HG03457 (cell line): ENCODE measurements at regions not wholly inside any gene's neighbourhood (a gene's known extent, or its start where the extent isn't known, plus 50 kb on each side); places are given as distances from the start of the nearest gene placed in this dataset.

ENCODE experiments used
- ATAC-seq: cut with Tn5 transposase; IDR thresholded peaks from one replicate; pipeline ENCODE4 v1.9.1; 2021; ENCODE audit warnings: moderate number of reproducible peaks; ENCODE audit not compliant: unreplicated experiment

DNA sequence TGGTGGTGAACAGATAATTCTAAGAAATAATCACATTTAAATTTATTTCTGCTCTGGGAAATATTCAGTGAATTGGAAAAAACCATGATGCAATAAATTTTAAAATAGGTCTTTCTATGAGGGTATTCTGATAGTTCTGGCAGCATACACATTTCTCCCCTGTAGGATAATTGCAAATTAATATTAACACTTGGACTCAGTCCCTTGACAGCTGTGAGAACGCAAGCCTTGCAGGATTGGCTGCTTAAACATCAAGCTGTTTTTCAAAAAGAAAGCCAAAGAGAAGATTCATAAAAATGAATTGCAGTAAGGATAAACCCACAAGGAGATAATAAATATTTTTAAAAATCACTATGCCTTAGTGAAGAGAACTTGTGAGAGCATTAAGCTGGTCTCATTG lies 180.0 kb downstream of the MTRR start:
- ATAC-seq = no peak

DNA sequence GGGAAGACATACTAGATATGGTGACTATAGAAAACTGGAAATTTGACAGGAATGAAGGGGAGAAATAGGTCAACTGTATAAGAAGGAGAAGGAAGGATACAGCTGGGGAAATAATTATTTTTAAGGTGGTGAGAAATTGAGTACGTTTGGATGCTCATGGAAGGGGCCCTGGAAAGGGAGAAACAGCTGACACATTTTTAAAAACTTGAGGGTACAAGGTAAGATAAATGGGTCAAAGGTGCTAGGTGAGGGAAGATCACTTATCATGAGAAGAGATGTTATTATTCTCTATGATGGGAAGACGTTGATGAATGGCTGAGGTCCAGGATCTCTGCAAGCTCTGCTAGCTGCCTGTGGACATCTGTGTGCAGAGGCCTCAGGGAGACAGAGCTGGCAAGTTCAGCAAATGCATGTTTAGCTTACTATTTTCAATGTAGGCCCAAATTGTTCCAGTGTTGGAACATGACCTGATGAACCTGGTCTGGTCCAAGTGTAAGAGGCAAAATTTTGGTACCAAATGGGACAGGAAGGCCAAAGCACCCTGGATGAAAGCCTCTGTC lies 181.7 kb downstream of the MTRR start:
- ATAC-seq = no peak

GRCh38 chr5:8053270-8053669 lies 184.3 kb downstream of the MTRR start:
- ATAC-seq = no peak

DNA sequence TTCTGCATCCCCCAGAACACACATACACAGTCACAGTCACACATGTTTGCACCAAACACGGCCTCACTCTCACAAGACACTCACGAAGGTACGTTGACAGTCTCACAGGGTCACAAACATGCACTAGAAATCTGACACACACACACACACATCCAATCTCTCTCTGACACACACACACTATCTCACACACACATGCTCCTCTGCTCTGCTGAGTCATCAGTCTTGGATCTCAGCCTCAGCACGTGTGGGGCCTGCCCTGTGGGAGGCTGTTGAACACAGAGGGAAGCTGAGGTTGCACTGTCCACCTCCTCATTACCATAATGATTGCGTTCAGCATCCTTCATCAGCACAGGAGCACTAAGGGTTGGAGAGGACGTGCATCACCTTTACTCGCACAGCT lies 188.8 kb downstream of the MTRR start:
- ATAC-seq = no peak

GRCh38 chr5:8058616-8059190 lies 189.8 kb downstream of the MTRR start:
- no peak for ATAC-seq

GRCh38 chr5:8059337-8059736 lies 190.4 kb downstream of the MTRR start:
- ATAC-seq = no peak

DNA sequence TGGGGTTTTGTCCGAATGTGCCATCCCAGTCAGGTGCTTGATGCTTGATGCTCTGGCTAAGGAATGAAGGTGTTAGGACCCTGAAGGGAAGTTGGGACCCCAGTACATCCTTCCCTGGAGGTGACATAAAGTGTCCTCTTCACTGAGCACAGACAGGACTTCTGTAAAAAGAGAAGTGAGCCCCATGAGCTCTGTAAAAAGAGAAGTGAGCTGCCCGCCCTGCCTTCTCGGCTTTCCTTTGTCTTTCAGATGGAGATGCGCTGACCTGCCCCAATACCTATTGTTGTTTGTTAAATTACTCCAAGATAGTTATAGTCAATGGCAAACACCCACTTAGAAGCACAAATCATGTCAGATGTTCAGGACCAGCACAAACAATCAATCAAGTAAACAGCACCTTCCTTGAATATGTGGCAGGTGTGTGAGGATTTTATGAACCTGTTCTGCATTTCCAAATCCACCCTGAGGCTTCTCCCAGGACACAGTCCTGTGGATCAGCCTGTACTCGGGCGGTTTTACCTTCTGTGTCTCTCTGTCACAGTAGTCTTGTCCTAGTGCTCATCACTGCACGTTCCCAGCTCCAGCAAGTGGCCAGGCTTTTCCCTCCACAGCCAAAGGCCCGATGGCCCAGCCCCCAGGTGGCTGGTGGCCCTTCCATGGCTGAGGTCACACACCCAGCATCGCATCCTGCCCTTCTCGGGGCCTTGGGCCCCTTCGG lies 191.4 kb downstream of the MTRR start:
- ATAC-seq = no peak

GRCh38 chr5:8060953-8061429 lies 192.0 kb downstream of the MTRR start:
- ATAC-seq = no peak

DNA sequence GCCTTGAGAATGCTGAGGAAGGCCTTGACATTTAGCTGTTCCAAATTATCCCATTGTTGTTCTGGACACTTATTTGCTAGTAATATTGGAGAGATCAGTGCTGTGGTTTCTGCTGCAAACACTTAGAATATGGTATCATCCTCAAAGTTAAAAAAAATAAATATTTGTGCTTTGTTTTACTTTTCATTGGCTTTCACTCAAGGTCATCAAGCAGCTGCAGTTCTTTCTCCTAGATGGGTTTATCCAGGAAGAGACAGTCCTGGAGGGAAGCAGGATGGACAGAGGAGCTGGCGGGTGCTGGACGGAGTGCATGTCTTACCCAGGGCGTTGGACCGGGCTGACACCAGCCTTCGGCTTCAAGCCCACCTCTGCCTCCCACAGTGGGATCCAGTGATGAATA lies 193.6 kb downstream of the MTRR start:
- ATAC-seq = no peak

DNA sequence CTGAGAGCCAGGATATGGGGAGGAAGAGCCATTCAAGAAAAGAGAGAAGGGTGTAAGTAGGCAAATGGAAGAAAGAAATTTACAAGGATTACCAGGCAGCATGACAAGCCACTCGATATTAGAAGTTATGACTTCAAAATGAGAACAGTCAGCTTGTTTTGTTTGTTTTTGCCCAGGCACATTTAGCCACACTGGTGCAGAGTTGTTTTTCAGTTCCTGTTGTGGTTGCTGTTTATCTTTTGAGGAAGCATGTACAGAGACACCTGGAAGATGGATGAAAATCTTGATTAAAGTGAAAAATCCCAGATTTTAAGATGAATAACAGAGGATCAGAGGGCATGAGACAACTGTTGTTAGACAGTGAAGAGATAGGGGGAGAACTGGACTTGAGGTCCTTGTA lies 199.1 kb downstream of the MTRR start:
- ATAC-seq = no peak

DNA sequence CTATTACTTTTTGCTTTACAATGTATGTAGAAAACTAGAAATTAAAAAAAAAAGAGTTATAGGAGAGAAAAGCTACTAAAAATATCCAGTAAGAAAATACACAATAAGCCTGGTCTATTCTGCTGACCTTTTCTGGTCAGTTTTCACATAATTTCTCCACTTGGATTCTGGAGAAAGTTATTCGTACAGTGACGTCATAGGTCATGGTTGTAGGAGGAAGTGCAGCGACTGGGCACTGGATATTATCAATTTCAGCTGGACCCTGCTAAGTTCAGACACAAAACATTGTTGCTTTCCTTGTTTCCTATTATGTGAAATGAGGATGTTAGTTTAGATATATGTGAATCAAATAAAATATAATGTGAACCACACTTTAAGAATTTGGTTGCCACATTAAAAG lies 201.2 kb downstream of the MTRR start:
- no peak for ATAC-seq

GRCh38 chr5:8079056-8079455 lies 210.1 kb downstream of the MTRR start:
- no peak for ATAC-seq

- ATAC-seq = no peak
These were observed 212.2 kb downstream of the MTRR start for GRCh38 chr5:8081179-8081578.

DNA sequence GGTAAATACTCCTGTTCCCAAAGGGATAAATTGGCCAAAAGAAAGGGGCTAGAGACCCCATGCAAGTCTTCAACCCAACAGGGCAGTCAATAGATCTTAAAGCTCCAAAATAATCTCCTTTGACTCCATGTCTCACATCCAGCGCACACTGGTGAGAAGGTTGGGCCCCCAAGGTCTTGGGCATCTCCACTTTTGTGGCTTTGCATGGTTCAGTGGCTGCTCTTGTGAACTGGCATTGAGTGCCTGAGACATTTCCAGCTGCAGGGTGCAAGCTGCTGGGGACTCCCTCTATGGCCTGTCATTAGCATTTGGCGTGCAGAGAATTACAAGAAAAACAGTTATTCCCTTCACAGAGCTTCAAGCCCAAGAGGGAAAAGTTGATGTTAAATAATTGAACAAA lies 224.7 kb downstream of the MTRR start:
- ATAC-seq = no peak

DNA sequence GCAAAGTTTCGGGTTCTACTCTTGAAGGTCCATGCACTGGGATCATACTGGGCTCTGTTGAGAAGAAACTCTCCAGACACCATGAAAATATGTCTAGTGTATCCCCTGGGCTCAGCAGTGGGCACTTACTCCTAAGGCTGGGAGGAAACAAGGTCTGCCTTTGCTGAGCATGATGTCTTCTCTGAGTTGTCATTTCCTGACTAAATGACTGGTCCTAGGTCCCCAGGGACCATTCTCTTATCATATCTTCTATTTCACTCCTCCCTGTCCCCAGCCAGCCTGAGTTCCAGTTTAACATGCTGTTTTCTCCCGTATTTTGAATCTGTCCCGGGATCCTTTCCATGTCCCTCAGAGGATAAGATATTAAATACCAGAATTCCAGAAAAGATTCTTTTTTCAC lies 225.4 kb downstream of the MTRR start:
- ATAC-seq = no peak

DNA sequence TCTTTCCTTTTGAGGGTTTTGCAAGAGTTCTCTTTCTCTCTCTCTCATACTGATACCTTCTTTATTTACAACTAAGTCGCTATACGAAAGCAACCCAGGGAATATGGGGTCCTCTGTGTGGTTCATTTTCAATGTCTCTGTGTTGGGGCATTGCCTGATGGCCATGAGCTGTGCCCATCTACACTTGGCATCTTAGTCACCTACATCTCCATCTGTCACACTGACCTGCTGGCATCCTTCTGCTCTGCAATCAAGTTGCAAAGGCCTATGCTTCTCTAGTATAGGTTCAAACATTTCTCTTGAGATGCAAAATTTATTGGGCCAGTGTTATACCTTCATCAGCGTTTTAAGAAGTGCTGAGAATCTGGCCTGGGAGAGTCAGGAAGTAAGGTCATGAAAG lies 228.2 kb downstream of the MTRR start:
- ATAC-seq = no peak

GRCh38 chr5:8098081-8098480 lies 229.1 kb downstream of the MTRR start:
- no peak for ATAC-seq

- no peak for ATAC-seq
These were observed 233.8 kb downstream of the MTRR start for GRCh38 chr5:8102714-8103113.

DNA sequence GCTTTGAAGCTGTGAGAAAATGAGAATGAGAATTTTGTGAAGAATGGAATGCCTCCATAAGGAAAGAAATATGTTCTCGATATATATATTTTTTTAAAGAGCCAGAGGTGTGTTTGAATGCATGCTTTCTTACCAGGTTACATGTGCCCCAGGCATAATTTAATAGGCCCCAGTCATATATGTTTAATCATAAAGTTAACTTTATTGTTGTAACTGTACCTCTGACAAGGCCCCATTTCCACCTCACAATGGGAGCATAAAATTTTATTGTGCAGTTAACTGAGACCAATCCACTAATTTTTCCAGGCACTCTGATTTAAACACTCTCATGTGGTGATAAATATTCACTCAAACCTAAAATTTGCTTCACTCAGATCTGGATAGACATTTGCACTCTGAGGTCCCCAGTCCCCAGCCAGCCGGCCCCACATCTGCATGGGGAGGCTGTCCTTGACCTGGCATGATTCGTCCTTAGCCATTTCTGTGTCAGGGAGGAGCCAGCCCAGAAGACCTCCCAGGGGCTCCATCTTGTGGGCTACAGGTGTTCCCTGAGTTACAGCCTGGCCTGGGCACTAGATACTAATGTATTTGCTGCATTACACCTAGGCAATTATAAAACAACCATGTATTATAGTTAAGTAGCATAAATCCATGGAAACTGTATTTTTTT lies 245.8 kb downstream of the MTRR start:
- ATAC-seq = no peak

DNA sequence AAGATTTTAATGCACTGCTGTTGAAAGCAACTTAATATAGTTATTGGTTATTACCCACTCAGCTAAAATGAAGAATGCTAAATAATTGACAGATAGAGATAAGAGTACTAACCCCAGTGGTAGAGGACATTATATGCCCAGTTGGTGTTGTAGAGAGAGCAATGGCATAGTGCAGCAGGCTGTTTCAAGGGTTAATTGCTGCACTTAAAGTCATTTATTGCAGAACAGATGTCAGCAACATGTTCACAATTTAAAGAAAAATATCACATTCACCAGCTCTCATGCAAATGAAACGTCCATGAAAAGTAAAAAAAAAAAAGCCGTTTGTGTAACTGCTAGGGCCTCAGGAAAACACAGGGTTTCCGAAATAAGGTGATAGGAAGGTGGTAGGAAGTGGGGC lies 254.6 kb downstream of the MTRR start:
- no peak for ATAC-seq

DNA sequence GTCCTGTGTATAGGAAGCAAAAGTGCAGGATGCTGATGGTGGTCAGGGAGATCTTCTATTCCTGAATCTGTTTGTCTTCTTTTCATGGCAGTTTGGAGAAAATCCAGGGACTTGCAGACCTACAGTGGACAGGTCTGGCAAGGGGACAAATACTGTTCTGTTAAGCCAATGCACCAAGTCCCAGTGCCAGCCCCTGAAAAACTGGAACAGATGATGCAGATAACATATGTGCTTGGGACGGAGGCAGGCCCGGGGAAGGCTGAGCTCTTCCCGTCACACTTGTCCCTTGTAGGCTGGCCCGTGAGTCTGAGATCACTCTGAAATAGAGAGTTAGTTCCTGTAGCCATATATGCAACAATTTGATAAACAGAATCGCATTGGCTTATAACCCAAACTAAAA lies 265.7 kb downstream of the MTRR start:
- ATAC-seq = no peak

DNA sequence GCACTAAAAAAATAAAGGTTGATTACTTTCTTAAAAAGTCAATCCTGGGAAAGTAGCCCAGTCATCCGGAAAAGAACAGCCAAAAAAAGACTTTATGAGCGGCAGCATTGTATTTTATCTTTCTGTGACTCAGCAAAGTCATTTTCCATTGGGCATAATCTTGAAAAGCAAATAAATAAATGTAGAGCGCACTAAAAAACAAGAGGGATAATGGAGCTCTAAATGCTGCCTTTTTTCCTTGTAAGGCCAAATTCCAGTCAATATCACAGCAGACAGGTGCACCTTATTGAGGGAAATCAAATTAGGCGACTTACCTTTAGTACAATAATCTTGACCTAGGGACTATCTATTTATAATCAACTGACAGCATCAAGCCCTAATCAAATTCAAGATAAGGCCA lies 266.8 kb downstream of the MTRR start:
- no peak for ATAC-seq
